SKM-1 (cell line): ENCODE measurements at regions not wholly inside any gene's neighbourhood (a gene's known extent, or its start where the extent isn't known, plus 50 kb on each side); places are given as distances from the start of the nearest gene placed in this dataset.
"Not testable (repeated sequence)": the region's sequence is repeated elsewhere in the genome, so short reads cannot be mapped to it uniquely, and the experiment has no call there.

Experiments
- DNase-seq: peaks from one replicate; lab custom pipeline; 2025; ENCODE audit not compliant: unreplicated experiment; lab: John Stamatoyannopoulos, UW

- DNase-seq = no peak
Measured at GRCh38 chrX:40943093-40943641, 142.1 kb upstream of the USP9X start.

- no peak for DNase-seq
Measured at GRCh38 chrX:40945361-40945713, 139.9 kb upstream of the USP9X start.

DNA sequence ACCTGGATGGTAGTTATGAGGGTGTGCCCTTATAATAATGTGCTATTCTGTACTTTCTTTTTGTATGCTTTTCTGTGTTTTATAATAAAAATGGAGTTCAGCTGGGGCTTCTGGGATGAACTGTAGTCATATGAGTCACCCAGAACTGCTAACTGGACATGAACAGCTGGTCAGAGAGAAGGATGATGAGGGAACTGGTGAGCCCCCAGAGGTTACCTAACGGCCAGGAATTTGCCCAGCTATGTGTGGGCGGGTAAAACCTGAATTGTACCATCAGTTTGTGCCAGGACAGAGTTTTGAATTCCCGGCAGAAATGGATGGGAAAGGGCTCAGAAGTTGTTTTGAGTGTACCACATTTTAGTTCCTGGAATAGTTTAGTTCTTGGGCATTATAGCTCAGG, 138.0 kb upstream of the USP9X start:
- no peak for DNase-seq

GRCh38 chrX:40949071-40949470, 136.2 kb upstream of the USP9X start:
- no peak for DNase-seq

- no peak for DNase-seq
Measured at GRCh38 chrX:40950546-40950945, 134.7 kb upstream of the USP9X start.

GRCh38 chrX:40951407-40951806, 133.8 kb upstream of the USP9X start:
- DNase-seq = not testable (repeated sequence)

DNA sequence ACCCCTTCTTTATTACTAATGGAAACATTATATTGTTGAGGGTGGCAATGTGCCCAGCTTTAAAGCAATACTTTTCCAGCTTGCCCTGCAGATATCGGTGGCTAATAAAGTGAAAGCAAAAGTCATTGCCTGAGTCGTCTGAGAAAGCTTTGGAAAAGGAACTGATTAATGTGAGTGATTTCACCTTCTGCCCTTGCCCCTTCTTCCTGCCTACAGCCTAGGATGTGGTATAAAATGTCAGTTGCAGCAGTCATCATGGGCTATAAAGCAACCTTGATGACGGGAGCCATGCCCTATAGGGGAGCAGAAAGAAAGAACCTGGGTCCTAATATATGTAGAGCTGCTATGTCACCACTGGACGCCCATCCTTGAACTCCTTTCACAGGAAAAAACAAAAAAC, 132.4 kb upstream of the USP9X start:
- DNase-seq = no peak

- no peak for DNase-seq
Measured at GRCh38 chrX:40953369-40953768, 131.9 kb upstream of the USP9X start.

DNA sequence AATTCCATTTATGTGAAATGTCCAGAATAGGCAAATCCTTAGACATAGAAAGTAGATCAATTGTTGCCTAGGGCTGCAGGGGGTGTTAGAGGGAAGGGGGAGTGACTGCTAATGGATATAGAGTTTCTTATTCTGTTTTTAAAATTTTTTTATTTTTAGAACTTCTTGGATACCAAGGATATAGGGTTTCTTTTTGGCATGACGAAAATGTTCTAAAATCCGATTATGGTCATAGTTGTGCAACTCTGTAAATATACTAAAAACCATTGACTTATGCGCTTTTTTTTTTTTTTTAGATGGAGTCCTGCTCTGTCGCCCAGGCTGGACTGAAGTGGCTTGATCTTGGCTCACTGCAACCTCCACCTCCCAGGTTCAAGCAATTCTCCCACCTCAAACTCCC, 125.2 kb upstream of the USP9X start:
- no peak for DNase-seq

DNA sequence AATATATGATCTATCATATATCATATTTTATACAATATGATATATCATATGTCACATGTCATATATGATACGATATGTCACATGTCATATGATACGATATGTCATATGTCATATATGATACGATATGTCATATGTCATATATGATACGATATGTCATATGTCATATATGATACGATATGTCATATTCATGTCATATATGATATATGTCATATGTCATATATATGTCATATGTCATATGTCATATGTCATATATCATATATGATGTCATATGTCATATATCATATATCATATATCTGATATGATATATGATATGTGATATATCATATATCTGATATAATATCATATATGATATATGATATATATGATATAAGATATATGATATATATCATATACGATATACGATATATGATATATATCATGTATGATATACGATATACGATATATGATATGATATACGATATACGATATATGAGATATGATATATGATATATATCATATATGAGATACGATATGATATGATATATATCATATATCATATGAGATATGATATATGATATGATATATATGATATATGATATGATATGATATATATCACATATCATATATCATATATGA, 122.3 kb upstream of the USP9X start:
- no peak for DNase-seq

DNA sequence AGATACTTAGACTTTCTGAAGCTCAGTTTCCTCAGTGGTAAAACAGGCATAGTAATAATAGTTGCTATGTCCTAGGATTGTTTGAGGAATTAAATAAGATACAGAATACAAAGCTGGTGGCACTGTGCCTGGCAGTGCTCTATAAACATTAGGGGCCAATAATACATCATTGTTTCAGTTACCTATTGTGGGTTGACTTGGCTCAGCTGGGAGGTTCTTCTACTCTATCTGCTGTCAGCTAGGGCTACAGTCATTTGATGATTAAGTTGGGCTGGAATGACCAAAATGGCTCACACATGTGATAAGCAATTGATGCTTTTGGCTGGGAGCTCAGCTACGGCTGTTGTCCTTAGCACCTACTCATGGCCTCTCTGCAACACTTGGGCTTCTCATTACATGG, 121.2 kb upstream of the USP9X start:
- no peak for DNase-seq

- DNase-seq = no peak
Measured at GRCh38 chrX:40964633-40965586, 120.3 kb upstream of the USP9X start.

DNA sequence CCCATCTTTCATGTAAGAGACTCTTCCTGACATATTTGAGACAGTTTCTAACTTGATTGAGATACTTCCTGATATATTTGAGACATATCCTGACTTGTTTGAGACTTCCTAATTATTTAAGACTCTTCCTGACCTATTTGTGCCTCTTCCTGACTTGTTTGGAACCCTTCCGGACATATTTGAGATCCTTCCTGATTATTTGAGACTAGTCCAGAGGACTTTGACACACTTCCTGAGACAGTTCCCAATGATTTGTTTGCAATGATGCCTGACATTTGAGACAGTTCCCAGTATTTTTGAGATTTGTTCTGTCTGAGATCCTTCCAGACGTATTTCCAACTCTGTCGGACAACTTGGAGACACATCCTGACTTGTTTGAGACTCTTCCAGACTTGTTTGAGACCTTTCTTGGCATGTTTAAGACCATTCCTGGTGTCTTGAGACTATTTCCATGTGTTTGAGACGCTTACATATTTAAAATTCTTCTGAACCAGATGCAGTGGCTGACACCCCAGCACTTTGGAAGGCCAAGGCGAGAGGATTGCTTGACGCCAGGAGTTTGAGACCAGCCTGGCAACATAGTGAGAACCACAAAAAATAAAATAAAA, 118.9 kb upstream of the USP9X start:
- DNase-seq = no peak

DNA sequence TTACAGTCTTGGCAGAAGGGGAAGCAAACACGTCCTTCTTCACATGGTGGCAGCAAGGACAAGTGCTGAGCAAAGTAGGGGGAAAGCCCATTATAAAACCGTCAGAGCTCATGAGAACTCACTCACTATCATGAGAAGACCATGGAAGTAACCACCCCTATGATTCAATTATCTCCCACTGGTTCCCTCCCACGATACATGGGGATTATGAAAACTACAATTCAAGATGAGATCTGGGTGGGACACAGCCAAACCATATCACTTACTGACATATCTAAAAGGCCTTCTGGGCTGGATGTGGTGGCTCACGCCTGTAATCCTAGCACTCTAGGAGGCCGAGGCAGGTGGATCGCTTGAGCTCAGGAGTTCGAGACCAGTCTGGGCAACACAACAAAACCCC, 117.1 kb upstream of the USP9X start:
- no peak for DNase-seq

GRCh38 chrX:40971736-40972135, 113.5 kb upstream of the USP9X start:
- DNase-seq = no peak

- no peak for DNase-seq
Measured at GRCh38 chrX:40973619-40974018, 111.6 kb upstream of the USP9X start.

GRCh38 chrX:40975951-40976350, 109.3 kb upstream of the USP9X start:
- DNase-seq = no peak

DNA sequence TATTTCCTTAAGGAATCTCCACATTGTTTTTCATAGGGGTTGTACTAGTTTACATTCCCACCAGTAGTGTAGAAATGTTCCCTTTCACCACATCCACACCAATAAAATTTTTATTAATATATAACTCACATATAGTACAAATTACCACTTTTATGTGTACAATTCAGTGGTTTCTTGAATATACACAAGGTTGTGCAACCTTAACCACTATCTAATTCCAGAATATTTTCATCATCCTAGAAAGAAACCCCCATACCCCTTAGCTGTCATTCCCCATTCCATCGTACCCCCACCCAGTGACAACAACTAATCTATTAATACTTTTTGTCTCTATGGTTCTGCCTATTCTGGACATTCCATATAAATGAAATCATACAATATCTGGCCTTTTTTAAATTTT, 108.3 kb upstream of the USP9X start:
- no peak for DNase-seq

DNA sequence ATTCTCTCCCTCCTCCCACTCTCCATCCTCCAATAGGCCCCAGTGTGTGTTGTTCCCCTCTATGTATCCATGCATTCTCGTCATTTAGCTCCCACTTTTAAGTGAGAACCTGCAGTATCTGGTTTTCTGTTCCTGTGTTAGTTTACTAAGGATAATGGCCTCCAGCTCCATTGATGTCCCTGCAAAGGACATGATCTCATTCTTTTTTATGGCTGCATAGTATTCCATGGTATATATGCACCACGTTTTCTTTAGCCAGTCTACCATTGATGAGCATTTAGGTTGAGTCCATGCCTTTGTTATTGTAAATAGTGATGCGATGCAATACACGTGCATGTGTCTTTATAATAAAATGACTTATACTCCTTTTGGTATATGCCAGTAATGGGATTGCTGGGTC, 100.3 kb upstream of the USP9X start:
- no peak for DNase-seq

GRCh38 chrX:40987413-40987812, 97.8 kb upstream of the USP9X start:
- DNase-seq = no peak

GRCh38 chrX:40988100-40988499, 97.1 kb upstream of the USP9X start:
- DNase-seq = no peak

DNA sequence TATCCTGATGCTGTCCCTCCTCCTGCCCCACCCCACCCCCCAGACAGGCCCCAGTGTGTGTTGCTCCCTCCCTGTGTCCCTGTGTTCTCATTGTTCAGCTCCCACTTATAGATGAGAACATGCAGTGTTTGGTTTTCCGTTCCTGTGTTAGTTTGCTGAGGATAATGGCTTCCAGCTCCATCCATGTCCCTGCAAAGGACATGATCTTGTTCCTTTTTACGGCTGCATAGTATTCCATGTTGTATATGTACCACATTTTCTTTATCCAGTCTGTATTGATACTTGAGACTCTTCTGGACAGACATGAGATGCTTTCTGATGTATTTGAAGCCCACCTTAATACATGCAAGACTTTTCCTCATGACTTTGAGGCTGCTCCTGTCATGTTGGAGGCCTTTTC, 91.8 kb upstream of the USP9X start:
- DNase-seq = not testable (repeated sequence)
